HEK293 (cell line): ENCODE measurements at regions not wholly inside any gene's neighbourhood (a gene's known extent, or its start where the extent isn't known, plus 50 kb on each side); places are given as distances from the start of the nearest gene placed in this dataset.

Source experiments
- CTCF ChIA-PET: fragments of 350-600 bp; formaldehyde crosslinking; extraction: SDS; loops from one replicate; lab custom pipeline; 2021; ENCODE audit warnings: antibody characterized with exemption; lab: Yijun Ruan, JAX
- POLR2A ChIA-PET: fragments of 300-600 bp; formaldehyde crosslinking; extraction: SDS; loops from one replicate; lab custom pipeline; 2020; ENCODE audit warnings: antibody characterized with exemption, inconsistent platforms; lab: Yijun Ruan, JAX
- H3K27ac ChIP-seq: fragments of 200-500 bp; sonication (Bioruptor generic); 2 replicates; pipeline ENCODE4 v1.5.1; 2014; ENCODE audit warnings: low read depth, low read length, control low read depth, inconsistent platforms; ENCODE audit errors: extremely low read depth
- H3K36me3 ChIP-seq, 2 experiments: fragments of 200-500 bp in 1 of 2; sonication (Bioruptor generic) in 1 of 2; 1 replicate in 1 of 2; 2 replicates in 1 of 2; pipeline ENCODE4 v1.5.1; 2014 to 2017; ENCODE audit warnings: inconsistent platforms in 2 of 2, low read length in 2 of 2; ENCODE audit not compliant: control insufficient read depth in 2 of 2, insufficient read depth in 1 of 2
- H3K4me1 ChIP-seq: fragments of 200-500 bp; sonication (Bioruptor generic); 2 replicates; pipeline ENCODE4 v1.5.1; 2014; ENCODE audit warnings: mild to moderate bottlenecking, low read length, inconsistent platforms; ENCODE audit not compliant: control insufficient read depth, insufficient read depth
- H3K4me3 ChIP-seq: 2 replicates; pipeline ENCODE4 v1.5.1; 2011; ENCODE audit warnings: low read depth, mild to moderate bottlenecking, control low read depth, low read length, moderate library complexity
- H3K9me3 ChIP-seq: fragments of 200-500 bp; sonication (Bioruptor generic); 2 replicates; pipeline ENCODE4 v1.5.1; 2014; ENCODE audit warnings: low read depth, low read length, inconsistent platforms; ENCODE audit not compliant: control insufficient read depth, insufficient read depth
- CTCF ChIP-seq: fragments of 450-650 bp; formaldehyde crosslinking; IDR thresholded peaks from 2 replicates; pipeline ENCODE4 v1.5.1; 2016; ENCODE audit warnings: missing biosample characterization, missing genetic modification characterization
- EGR2 ChIP-seq: fragments of 450-650 bp; formaldehyde crosslinking; IDR thresholded peaks from 2 replicates; pipeline ENCODE4 v1.5.1; 2016; ENCODE audit warnings: low read depth, missing biosample characterization, missing genetic modification characterization
- KLF9 ChIP-seq: fragments of 450-650 bp; formaldehyde crosslinking; IDR thresholded peaks from 2 replicates; pipeline ENCODE4 v1.5.1; 2016; ENCODE audit warnings: missing biosample characterization, missing genetic modification characterization, low read depth
- PRDM1 ChIP-seq: fragments of 450-650 bp; formaldehyde crosslinking; IDR thresholded peaks from 2 replicates; pipeline ENCODE4; 2016; ENCODE audit warnings: missing biosample characterization, missing genetic modification characterization
- RBAK ChIP-seq: fragments of 450-650 bp; formaldehyde crosslinking; IDR thresholded peaks from 2 replicates; pipeline ENCODE4 v1.5.1; 2016; ENCODE audit warnings: missing biosample characterization, missing genetic modification characterization
- SP3 ChIP-seq: fragments of 450-650 bp; formaldehyde crosslinking; IDR thresholded peaks from 2 replicates; pipeline ENCODE4 v1.5.1; 2016; ENCODE audit warnings: missing biosample characterization, missing genetic modification characterization
- ZBTB8A ChIP-seq: fragments of 450-650 bp; formaldehyde crosslinking; IDR thresholded peaks from 2 replicates; pipeline ENCODE4 v1.5.1; 2016; ENCODE audit warnings: missing biosample characterization, missing genetic modification characterization
- ZFHX2 ChIP-seq: fragments of 450-650 bp; formaldehyde crosslinking; conservative IDR thresholded peaks from 2 replicates; pipeline ENCODE4 v1.5.1; 2016; ENCODE audit warnings: missing biosample characterization, missing genetic modification characterization
- ZNF138 ChIP-seq: fragments of 450-650 bp; formaldehyde crosslinking; IDR thresholded peaks from 2 replicates; pipeline ENCODE4 v1.5.1; 2016; ENCODE audit warnings: missing biosample characterization, missing genetic modification characterization, borderline replicate concordance
- ZNF146 ChIP-seq: fragments of 450-650 bp; formaldehyde crosslinking; IDR thresholded peaks from 2 replicates; pipeline ENCODE4 v1.5.1; 2016; ENCODE audit warnings: missing biosample characterization, missing genetic modification characterization
- ZNF174 ChIP-seq: fragments of 450-650 bp; formaldehyde crosslinking; IDR thresholded peaks from 2 replicates; pipeline ENCODE4 v1.5.0; 2017; ENCODE audit warnings: missing biosample characterization, mild to moderate bottlenecking, missing genetic modification characterization
- ZNF223 ChIP-seq: fragments of 450-650 bp; formaldehyde crosslinking; IDR thresholded peaks from 2 replicates; pipeline ENCODE4 v1.5.1; 2016; ENCODE audit warnings: missing biosample characterization, missing genetic modification characterization
- ZNF248 ChIP-seq: fragments of 450-650 bp; formaldehyde crosslinking; IDR thresholded peaks from 2 replicates; pipeline ENCODE4 v1.5.1; 2017; ENCODE audit warnings: missing biosample characterization, missing genetic modification characterization
- ZNF366 ChIP-seq: fragments of 450-650 bp; formaldehyde crosslinking; conservative IDR thresholded peaks from 2 replicates; pipeline ENCODE4 v1.5.1; 2016; ENCODE audit warnings: missing biosample characterization, missing genetic modification characterization
- ZNF404 ChIP-seq: fragments of 450-650 bp; formaldehyde crosslinking; IDR thresholded peaks from 2 replicates; pipeline ENCODE4 v1.5.1; 2017; ENCODE audit warnings: missing biosample characterization, missing genetic modification characterization
- ZNF426 ChIP-seq: fragments of 450-650 bp; formaldehyde crosslinking; IDR thresholded peaks from 2 replicates; pipeline ENCODE4 v1.5.1; 2017; ENCODE audit warnings: missing biosample characterization, missing genetic modification characterization, mild to moderate bottlenecking, inconsistent platforms, moderate library complexity
- ZNF555 ChIP-seq: fragments of 450-650 bp; formaldehyde crosslinking; conservative IDR thresholded peaks from 2 replicates; pipeline ENCODE4 v1.5.1; 2017; ENCODE audit warnings: missing biosample characterization, mild to moderate bottlenecking, missing genetic modification characterization, inconsistent platforms
- ZNF660 ChIP-seq: fragments of 450-650 bp; IDR thresholded peaks from 2 replicates; pipeline ENCODE4 v1.5.1; 2018; ENCODE audit warnings: missing biosample characterization, mild to moderate bottlenecking, missing genetic modification characterization
- ZNF701 ChIP-seq: fragments of 450-650 bp; formaldehyde crosslinking; IDR thresholded peaks from 2 replicates; pipeline ENCODE4 v1.5.1; 2016; ENCODE audit warnings: missing biosample characterization, missing genetic modification characterization
- TF ChIP-seq, protein P1 (sequence below): sonication (generic); formaldehyde crosslinking; IDR thresholded peaks from 2 replicates; pipeline ENCODE4 v1.8.1; 2022; ENCODE audit warnings: mild to moderate bottlenecking, moderate library complexity, missing genetic modification reagents
- TF ChIP-seq, protein P2 (sequence below): fragments of 450-650 bp; formaldehyde crosslinking; IDR thresholded peaks from 2 replicates; pipeline ENCODE4 v1.5.1; 2016; ENCODE audit warnings: missing biosample characterization, missing genetic modification characterization

GRCh38 chr5:101585366-101585765 lies 682.3 kb upstream of the ST8SIA4 start (continued):
- TF ChIP-seq ZNF366, result no peak
- TF ChIP-seq ZNF138, result no peak
- TF ChIP-seq ZNF660 (tag by site-specific recombination), result no peak
- TF ChIP-seq SP3 (tag by site-specific recombination), result no peak

GRCh38 chr5:101580591-101580990 lies 677.5 kb upstream of the ST8SIA4 start:
- Histone ChIP-seq H3K27ac (no peak overlapping the region), H3K4me3 (no peak overlapping the region), H3K9me3 (no peaks in the 10 kb centered on the region)
- ChIA-PET POLR2A (no interaction called here), CTCF (no interaction called here)
- TF ChIP-seq EGR2 (no peak), CTCF (tag by site-specific recombination) (no peak), ZNF404 (tag by site-specific recombination) (no peak), RBAK (tag by site-specific recombination) (no peak), ZNF701 (no peak), PRDM1 (no peak), ZNF146 (tag by site-specific recombination) (no peak), ZNF555 (no peak), KLF9 (no peak), ZNF248 (tag by site-specific recombination) (no peak), ZNF174 (tag by site-specific recombination) (no peak)
- TF ChIP-seq, protein P1, sequence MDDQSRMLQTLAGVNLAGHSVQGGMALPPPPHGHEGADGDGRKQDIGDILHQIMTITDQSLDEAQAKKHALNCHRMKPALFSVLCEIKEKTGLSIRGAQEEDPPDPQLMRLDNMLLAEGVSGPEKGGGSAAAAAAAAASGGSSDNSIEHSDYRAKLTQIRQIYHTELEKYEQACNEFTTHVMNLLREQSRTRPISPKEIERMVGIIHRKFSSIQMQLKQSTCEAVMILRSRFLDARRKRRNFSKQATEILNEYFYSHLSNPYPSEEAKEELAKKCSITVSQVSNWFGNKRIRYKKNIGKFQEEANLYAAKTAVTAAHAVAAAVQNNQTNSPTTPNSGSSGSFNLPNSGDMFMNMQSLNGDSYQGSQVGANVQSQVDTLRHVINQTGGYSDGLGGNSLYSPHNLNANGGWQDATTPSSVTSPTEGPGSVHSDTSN (CRISPR knock-in tag), result no peak
- TF ChIP-seq, protein P2, sequence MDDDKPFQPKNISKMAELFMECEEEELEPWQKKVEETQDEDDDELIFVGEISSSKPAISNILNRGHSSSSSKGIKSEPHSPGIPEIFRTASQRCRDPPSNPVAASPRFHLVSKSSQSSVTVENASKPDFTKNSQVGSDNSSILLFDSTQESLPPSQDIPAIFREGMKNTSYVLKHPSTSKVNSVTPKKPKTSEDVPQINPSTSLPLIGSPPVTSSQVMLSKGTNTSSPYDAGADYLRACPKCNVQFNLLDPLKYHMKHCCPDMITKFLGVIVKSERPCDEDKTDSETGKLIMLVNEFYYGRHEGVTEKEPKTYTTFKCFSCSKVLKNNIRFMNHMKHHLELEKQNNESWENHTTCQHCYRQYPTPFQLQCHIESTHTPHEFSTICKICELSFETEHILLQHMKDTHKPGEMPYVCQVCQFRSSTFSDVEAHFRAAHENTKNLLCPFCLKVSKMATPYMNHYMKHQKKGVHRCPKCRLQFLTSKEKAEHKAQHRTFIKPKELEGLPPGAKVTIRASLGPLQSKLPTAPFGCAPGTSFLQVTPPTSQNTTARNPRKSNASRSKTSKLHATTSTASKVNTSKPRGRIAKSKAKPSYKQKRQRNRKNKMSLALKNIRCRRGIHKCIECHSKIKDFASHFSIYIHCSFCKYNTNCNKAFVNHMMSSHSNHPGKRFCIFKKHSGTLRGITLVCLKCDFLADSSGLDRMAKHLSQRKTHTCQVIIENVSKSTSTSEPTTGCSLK (tag by site-specific recombination), result no peak
- TF ChIP-seq, all 188 proteins: peak for 0
- Histone ChIP-seq H3K36me3 (no peaks in the 10 kb centered on the region), H3K4me1 (no peaks in the 10 kb centered on the region)

DNA sequence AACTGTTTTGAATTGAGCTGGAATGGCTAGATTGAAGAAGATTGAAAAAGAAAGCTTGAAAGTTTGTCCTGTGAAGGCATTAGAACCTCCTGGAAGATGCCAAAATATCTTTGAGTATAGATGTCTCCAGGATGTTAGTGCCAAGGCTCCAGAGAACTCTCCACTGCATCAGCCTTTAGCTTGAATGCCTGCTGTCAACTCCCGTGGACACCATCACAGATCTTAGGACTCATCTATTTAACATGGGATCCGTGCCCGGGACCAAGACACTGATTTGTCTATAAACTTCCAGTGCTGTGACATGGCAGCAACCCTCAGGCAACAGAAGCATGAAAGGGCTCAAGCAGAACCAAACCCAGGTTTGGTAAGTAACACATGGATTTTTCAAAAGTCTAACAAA lies 670.9 kb upstream of the ST8SIA4 start:
- no peaks in the 10 kb centered on the region for H3K9me3 ChIP-seq
- CTCF ChIA-PET, result interaction anchor here (0.6 kb wide), 1 partner anchor 28 kb away, joined by 3 read pairs; no protein-coding TSS in a partner anchor
- no peaks in the 10 kb centered on the region for H3K4me1 ChIP-seq
- no peak overlapping the region for H3K27ac ChIP-seq
- H3K4me3 ChIP-seq, result no peak overlapping the region
- H3K36me3 ChIP-seq, result no peaks in the 10 kb centered on the region
- POLR2A ChIA-PET, result no interaction called here
- TF ChIP-seq ZNF223 (no peak), ZFHX2 (tag by site-specific recombination) (no peak), ZNF426 (tag by site-specific recombination) (no peak), ZBTB8A (tag by site-specific recombination) (no peak)
